Left lung (tissue), 4 donors: ENCODE measurements at regions not wholly inside any gene's neighbourhood (a gene's known extent, or its start where the extent isn't known, plus 50 kb on each side); places are given as distances from the start of the nearest gene placed in this dataset.

ENCODE experiments used
- ATAC-seq: fragments of 200-7000 bp; cut with Tn5 transposase; one replicate; pipeline ENCODE4 v1.9.1; 2020; ENCODE audit warnings: moderate library complexity
- DNase-seq, 4 donors: peaks; one replicate each; pipeline ENCODE4 v3.0.0-alpha.2; 2013 to 2020
- H3K27ac ChIP-seq, 2 donors: fragments of 200-600 bp; sonication (generic) in 1 of 2; one replicate each; pipeline versions ENCODE4 v1.5.0 to v1.8.0; 2020 to 2021
- H3K27me3 ChIP-seq, 2 donors: fragments of 200-600 bp; sonication (generic) in 1 of 2; one replicate each; pipeline versions ENCODE4 v1.5.0 to v1.8.0; 2020 to 2021
- H3K36me3 ChIP-seq, 2 donors: fragments of 200-600 bp; sonication (generic) in 1 of 2; one replicate each; pipeline versions ENCODE4 v1.5.0 to v1.8.0; 2020 to 2021
- H3K4me1 ChIP-seq, 2 donors: fragments of 200-600 bp; one replicate each; pipeline ENCODE4 v1.8.0; 2021
- H3K4me3 ChIP-seq, 2 donors: fragments of 200-600 bp; sonication (generic) in 1 of 2; one replicate each; pipeline versions ENCODE4 v1.5.0 to v1.8.0; 2020 to 2021; ENCODE audit warnings: mild to moderate bottlenecking in 1 of 2
- H3K9me3 ChIP-seq, 2 donors: fragments of 200-600 bp; sonication (generic) in 1 of 2; one replicate each; pipeline versions ENCODE4 v1.5.0 to v1.8.0; 2020 to 2021
- intact Hi-C, 2 donors: fragments of 100-400 bp; cut with DNase I; formaldehyde crosslinking; loops; one replicate each; pipeline versions ENCODE4 v1.11.2 to v1.14.2; 2022
- TF ChIP-seq, protein P1 (sequence below), 2 donors: fragments of 200-600 bp; sonication (generic) in 1 of 2; IDR thresholded peaks; one replicate each; pipeline versions ENCODE4 v1.5.0 to v1.8.0; 2021; ENCODE audit warnings: antibody characterized with exemption in 2 of 2
- donor health status: DM: no; HTN: yes; CAD: no.
- donor health status: DM: no; HTN: no; CAD: no.

DNA sequence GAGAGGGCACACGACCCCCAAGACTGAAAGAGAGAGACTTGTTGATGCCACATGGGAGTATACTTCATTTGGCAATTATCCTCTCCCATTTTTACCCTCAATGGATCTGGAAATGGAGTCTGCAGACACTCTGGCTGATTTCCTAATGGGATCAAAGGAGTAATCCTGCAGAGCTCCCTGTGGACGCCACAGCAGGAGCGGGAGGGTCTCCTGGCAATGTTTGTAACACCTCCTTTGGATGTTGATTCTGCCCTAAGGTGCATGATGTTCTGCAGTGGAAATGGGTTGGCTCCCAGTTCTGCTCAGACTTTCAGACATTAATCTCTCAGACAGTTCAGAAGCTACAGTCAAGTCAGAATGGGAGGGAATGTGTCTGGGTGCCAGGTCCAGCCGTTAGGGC is 166.0 kb upstream of the WDR11 start:
- Histone ChIP-seq H3K9me3 (no peaks in the 10 kb centered on the region), H3K36me3 (no peaks in the 10 kb centered on the region), H3K27ac (no peak overlapping the region), H3K27me3 (no peaks in the 10 kb centered on the region), H3K4me1 (no peaks in the 10 kb centered on the region), H3K4me3 (no peak overlapping the region)
- intact Hi-C loops = no loop called here
- TF ChIP-seq, protein P1, sequence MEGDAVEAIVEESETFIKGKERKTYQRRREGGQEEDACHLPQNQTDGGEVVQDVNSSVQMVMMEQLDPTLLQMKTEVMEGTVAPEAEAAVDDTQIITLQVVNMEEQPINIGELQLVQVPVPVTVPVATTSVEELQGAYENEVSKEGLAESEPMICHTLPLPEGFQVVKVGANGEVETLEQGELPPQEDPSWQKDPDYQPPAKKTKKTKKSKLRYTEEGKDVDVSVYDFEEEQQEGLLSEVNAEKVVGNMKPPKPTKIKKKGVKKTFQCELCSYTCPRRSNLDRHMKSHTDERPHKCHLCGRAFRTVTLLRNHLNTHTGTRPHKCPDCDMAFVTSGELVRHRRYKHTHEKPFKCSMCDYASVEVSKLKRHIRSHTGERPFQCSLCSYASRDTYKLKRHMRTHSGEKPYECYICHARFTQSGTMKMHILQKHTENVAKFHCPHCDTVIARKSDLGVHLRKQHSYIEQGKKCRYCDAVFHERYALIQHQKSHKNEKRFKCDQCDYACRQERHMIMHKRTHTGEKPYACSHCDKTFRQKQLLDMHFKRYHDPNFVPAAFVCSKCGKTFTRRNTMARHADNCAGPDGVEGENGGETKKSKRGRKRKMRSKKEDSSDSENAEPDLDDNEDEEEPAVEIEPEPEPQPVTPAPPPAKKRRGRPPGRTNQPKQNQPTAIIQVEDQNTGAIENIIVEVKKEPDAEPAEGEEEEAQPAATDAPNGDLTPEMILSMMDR (IDR thresholded peaks at IDR 0.05) = no peak
- ATAC-seq (no peak), DNase-seq (no peak)

DNA sequence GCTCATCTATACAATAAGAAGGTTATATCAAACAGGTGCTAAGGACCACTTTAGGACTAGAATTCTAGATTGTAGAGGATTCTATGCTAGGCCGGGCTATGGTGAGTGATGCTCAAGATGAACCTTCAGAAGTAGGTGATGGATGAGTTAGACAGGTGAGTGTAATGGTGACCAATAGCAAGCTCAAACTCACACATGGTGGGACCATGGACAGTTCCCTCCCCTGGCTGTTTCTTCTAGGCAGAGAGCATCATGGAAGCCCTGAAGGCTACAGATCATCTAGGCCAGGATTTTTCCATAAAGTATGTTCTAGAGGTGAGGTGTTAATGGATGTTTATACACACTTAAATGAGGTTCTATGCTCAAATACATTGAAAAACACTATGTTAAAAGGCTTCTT is 162.2 kb upstream of the WDR11 start:
- intact Hi-C loops = no loop called here
- ATAC-seq = no peak
- Histone ChIP-seq H3K27me3 (no peaks in the 10 kb centered on the region), H3K4me1 (no peaks in the 10 kb centered on the region), H3K4me3 (no peak overlapping the region), H3K27ac (no peak overlapping the region), H3K9me3 (peaks cover 0 to 10% of the 10 kb centered on the region in 2 donors), H3K36me3 (no peaks in the 10 kb centered on the region)
- TF ChIP-seq, protein P1 (IDR thresholded peaks at IDR 0.05) = no peak
- DNase-seq = no peak

- Histone ChIP-seq H3K27me3 (no peaks in the 10 kb centered on the region), H3K4me3 (no peak overlapping the region), H3K27ac (no peak overlapping the region), H3K4me1 (no peaks in the 10 kb centered on the region), H3K36me3 (no peaks in the 10 kb centered on the region), H3K9me3 (peaks cover 0 to 18% of the 10 kb centered on the region in 2 donors)
- DNase-seq (no peak), ATAC-seq (no peak)
- intact Hi-C loops = no loop called here
- TF ChIP-seq, protein P1 (IDR thresholded peaks at IDR 0.05) = no peak
Measured at GRCh38 chr10:120689777-120690529, 161.2 kb upstream of the WDR11 start.

DNA sequence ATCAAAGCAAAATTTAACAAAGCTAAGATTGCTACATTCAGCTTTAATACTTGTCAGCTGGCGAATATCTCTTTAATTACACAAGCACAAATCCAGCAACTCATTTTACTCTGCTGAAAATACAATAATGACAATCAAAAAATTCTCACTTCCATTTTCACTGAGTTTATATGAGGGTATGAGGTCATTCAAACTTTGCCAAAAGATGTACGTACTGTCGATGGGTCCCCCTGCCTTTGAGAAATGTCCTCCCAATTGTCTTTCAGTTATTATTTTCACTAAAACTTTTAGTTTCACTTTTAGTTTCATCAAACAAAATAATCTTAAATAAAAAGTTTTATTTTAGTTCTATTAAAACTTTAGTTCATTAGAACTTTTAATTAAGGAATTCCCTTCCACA is 159.5 kb upstream of the WDR11 start:
- Histone ChIP-seq H3K27me3 (no peaks in the 10 kb centered on the region), H3K36me3 (no peaks in the 10 kb centered on the region), H3K4me1 (no peaks in the 10 kb centered on the region), H3K27ac (no peak overlapping the region), H3K4me3 (no peak overlapping the region), H3K9me3 (peaks cover 0 to 24% of the 10 kb centered on the region in 2 donors)
- intact Hi-C loops = no loop called here
- ATAC-seq (no peak), DNase-seq (no peak)
- TF ChIP-seq, protein P1 (IDR thresholded peaks at IDR 0.05) = no peak

- Histone ChIP-seq H3K27ac (no peak overlapping the region), H3K36me3 (no peaks in the 10 kb centered on the region), H3K4me3 (no peak overlapping the region), H3K9me3 (peaks cover 0 to 35% of the 10 kb centered on the region in 2 donors), H3K4me1 (no peaks in the 10 kb centered on the region), H3K27me3 (no peaks in the 10 kb centered on the region)
- TF ChIP-seq, protein P1 (IDR thresholded peaks at IDR 0.05) = no peak
- DNase-seq (no peak), ATAC-seq (no peak)
- intact Hi-C loops = no loop called here
Measured at GRCh38 chr10:120700426-120700825, 150.7 kb upstream of the WDR11 start.
